ENCODE measurements at regions not wholly inside any gene's neighbourhood (a gene's known extent, or its start where the extent isn't known, plus 50 kb on each side); places are given as distances from the start of the nearest gene placed in this dataset.

- TF ChIP-seq, protein P1, sequence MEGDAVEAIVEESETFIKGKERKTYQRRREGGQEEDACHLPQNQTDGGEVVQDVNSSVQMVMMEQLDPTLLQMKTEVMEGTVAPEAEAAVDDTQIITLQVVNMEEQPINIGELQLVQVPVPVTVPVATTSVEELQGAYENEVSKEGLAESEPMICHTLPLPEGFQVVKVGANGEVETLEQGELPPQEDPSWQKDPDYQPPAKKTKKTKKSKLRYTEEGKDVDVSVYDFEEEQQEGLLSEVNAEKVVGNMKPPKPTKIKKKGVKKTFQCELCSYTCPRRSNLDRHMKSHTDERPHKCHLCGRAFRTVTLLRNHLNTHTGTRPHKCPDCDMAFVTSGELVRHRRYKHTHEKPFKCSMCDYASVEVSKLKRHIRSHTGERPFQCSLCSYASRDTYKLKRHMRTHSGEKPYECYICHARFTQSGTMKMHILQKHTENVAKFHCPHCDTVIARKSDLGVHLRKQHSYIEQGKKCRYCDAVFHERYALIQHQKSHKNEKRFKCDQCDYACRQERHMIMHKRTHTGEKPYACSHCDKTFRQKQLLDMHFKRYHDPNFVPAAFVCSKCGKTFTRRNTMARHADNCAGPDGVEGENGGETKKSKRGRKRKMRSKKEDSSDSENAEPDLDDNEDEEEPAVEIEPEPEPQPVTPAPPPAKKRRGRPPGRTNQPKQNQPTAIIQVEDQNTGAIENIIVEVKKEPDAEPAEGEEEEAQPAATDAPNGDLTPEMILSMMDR (conservative IDR thresholded peaks at IDR 0.05; ENCODE audit: low read length), result no peak
- TF ChIP-seq EZH2phosphoT487 (IDR thresholded peaks at IDR 0.05; ENCODE audit: borderline replicate concordance, low read depth, low read length), result no peak
Measured at GRCh38 chr3:76855451-76855850, 184.4 kb upstream of the ROBO2 start.
